Neutrophil (primary cell): ENCODE measurements at regions not wholly inside any gene's neighbourhood (a gene's known extent, or its start where the extent isn't known, plus 50 kb on each side); places are given as distances from the start of the nearest gene placed in this dataset.

Source experiments
- H3K27ac ChIP-seq: fragments of 200-600 bp; sonication (generic); 2 replicates; pipeline ENCODE4 v1.5.1; 2016; ENCODE audit warnings: mild to moderate bottlenecking, moderate library complexity
- H3K27me3 ChIP-seq: fragments of 200-600 bp; sonication (generic); 2 replicates; pipeline ENCODE4 v1.6.0; 2016; ENCODE audit warnings: mild to moderate bottlenecking
- H3K36me3 ChIP-seq: fragments of 200-600 bp; sonication (generic); 2 replicates; pipeline ENCODE4 v1.5.1; 2017
- H3K4me1 ChIP-seq, 2 experiments: fragments of 200-600 bp in 1 of 2; sonication (generic) in 1 of 2; 1 replicate in 1 of 2; 2 replicates in 1 of 2; pipeline versions ENCODE4 v1.5.1 to v1.6.1; 2013 to 2016; ENCODE audit warnings: low read depth in 1 of 2, low read length in 1 of 2, mild to moderate bottlenecking in 1 of 2, moderate library complexity in 1 of 2; ENCODE audit not compliant: control insufficient read depth in 1 of 2, insufficient read depth in 1 of 2
- H3K4me3 ChIP-seq, 2 experiments: fragments of 200-600 bp in 1 of 2; sonication (generic) in 1 of 2; 1 replicate in 1 of 2; 2 replicates in 1 of 2; pipeline ENCODE4 v1.5.1; 2013 to 2016; ENCODE audit warnings: low read depth in 1 of 2, low read length in 1 of 2, mild to moderate bottlenecking in 1 of 2, moderate library complexity in 1 of 2
- H3K9me3 ChIP-seq: fragments of 200-600 bp; sonication (generic); 2 replicates; pipeline ENCODE4 v1.5.1; 2016
- TF ChIP-seq, protein P1 (sequence below): fragments of 200-600 bp; sonication (generic); IDR thresholded peaks from 2 replicates; pipeline ENCODE4 v1.5.1; 2016; ENCODE audit warnings: antibody characterized with exemption

DNA sequence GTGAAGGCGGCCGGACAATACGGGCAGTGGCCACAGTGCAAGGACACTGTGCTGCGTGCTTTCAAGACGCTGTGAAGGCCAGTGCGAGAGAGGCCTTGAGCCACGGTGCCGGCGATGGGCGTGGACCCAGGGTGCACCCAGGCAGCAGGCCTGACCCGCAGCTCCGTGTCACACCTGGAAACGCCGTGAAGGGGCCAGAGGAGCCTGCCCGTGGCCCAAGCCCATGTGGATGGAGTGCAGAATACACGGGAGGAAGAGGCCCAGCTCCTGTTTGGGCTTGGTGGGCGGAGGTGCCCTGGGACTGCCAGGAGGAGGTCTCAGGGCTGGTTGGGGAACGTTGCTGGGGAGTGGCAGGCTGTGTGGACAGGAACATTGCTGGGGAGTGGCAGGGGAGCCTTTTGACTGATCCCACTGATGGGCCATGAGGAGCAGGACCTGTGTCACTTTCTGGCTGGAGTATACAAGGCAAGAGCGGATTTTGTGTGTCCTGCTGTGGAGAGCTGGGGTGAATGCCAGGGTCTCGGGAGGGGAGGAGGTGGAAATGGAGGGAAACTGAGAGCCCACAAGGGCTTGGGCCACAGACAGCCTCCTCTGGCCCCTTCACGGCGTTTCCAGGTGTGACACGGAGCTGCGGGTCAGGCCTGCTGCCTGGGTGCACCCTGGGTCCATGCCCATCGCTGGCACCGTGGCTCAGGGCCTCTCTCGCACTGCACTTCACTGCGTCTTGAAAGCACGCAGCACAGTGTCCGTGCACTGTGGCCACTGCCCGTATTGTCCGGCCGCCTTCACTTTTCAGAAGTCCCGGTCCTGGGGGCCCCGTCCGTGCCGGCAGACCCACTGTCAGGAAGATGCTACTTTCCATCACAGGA lies 925.4 kb downstream of the BRD1 start:
- Histone ChIP-seq H3K4me1 (no peaks in the 10 kb centered on the region), H3K27ac (no peak overlapping the region), H3K27me3 (no peaks in the 10 kb centered on the region), H3K9me3 (no peaks in the 10 kb centered on the region), H3K36me3 (no peaks in the 10 kb centered on the region), H3K4me3 (no peak overlapping the region)
- TF ChIP-seq, protein P1, sequence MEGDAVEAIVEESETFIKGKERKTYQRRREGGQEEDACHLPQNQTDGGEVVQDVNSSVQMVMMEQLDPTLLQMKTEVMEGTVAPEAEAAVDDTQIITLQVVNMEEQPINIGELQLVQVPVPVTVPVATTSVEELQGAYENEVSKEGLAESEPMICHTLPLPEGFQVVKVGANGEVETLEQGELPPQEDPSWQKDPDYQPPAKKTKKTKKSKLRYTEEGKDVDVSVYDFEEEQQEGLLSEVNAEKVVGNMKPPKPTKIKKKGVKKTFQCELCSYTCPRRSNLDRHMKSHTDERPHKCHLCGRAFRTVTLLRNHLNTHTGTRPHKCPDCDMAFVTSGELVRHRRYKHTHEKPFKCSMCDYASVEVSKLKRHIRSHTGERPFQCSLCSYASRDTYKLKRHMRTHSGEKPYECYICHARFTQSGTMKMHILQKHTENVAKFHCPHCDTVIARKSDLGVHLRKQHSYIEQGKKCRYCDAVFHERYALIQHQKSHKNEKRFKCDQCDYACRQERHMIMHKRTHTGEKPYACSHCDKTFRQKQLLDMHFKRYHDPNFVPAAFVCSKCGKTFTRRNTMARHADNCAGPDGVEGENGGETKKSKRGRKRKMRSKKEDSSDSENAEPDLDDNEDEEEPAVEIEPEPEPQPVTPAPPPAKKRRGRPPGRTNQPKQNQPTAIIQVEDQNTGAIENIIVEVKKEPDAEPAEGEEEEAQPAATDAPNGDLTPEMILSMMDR, result no peak

- H3K27me3 ChIP-seq, result no peaks in the 10 kb centered on the region
- H3K4me3 ChIP-seq, result no peak overlapping the region
- H3K9me3 ChIP-seq, result no peaks in the 10 kb centered on the region
- TF ChIP-seq, protein P1, result no peak
- H3K27ac ChIP-seq, result no peak overlapping the region
- no peaks in the 10 kb centered on the region for H3K4me1 ChIP-seq
- no peaks in the 10 kb centered on the region for H3K36me3 ChIP-seq
These were observed 926.3 kb downstream of the BRD1 start for GRCh38 chr22:48901324-48901723.

DNA sequence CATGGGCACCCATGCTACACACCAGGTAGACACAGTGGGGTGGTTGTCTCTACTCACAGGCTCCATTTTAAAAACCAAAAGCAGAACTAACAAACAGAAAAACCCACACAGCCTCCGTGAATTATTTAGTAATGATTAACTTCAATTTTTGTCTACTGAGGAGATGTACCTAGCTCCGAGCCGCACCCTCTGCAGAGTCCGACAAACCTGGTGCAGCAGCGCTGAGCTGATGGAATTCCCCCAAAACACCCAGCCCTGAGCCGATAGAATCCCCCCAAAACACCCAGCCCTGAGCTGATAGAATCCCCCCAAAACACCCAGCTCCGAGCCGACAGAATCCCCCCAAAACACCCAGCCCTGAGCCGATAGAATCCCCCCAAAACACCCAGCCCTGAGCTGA lies 927.0 kb downstream of the BRD1 start:
- Histone ChIP-seq H3K27ac (no peak overlapping the region), H3K4me1 (no peaks in the 10 kb centered on the region), H3K36me3 (no peaks in the 10 kb centered on the region), H3K27me3 (no peaks in the 10 kb centered on the region), H3K4me3 (no peak overlapping the region), H3K9me3 (no peaks in the 10 kb centered on the region)
- TF ChIP-seq, protein P1, result no peak

DNA sequence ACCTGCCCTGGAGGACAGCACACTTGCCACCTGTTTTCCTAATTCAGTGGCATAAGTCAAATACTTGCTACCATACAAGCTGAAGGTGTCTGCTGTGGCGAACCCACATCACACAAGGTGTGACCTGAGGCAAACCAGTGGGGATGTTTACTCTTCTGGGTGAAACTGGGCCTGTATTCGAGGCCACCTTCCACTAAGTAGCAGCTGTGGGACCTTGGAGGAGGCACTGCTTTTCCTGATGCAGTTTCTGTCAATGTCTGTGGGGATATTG lies 927.4 kb downstream of the BRD1 start:
- no peaks in the 10 kb centered on the region for H3K4me1 ChIP-seq
- TF ChIP-seq, protein P1, result no peak

DNA sequence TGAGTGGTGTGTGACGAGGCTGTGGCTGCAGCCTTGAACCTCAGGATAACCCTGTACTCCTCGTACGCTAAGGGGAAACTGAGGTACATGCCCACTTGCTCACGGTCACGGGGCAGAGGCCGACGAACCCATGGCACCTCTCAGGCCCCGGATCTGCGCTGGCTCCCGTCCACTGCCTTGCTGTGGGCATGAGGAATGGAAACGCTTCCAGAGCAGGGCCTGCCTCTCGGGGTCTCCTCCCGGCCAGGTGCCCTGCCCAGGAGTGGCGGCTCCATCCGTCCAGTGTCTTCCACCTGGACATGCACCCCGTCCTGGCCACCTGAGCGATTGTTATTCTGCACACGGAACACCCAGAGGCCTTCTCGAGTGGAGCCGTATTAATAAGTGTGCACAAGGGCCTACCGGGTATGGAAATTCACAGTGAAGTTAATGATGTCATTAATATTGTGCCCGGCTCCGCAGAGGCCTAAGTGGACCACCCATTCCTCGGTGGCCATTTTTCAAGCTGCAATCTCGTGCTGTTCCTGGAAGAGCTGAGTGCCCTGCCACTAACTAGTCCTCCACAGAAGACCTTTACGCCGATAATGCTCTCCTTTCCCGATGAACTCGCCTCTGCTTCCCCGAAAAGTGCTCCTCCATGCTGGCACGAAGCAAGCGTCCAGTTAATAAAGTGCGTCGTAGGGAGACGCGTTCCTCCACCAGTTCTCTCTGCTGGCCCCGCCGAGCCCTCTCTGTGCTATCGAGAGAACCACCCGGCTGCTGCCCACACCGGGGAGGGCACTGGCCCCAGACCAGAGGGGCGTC lies 927.9 kb downstream of the BRD1 start:
- TF ChIP-seq, protein P1, result no peak
- Histone ChIP-seq H3K9me3 (no peaks in the 10 kb centered on the region), H3K4me1 (no peaks in the 10 kb centered on the region), H3K27ac (no peak overlapping the region), H3K4me3 (no peak overlapping the region), H3K27me3 (no peaks in the 10 kb centered on the region), H3K36me3 (no peaks in the 10 kb centered on the region)

More for the DNA sequence above, 927.4 kb downstream of the BRD1 start:
- Histone ChIP-seq H3K9me3 (no peaks in the 10 kb centered on the region), H3K27me3 (no peaks in the 10 kb centered on the region), H3K4me3 (no peak overlapping the region), H3K27ac (no peak overlapping the region), H3K36me3 (no peaks in the 10 kb centered on the region)
